Activated naive CD4-positive, alpha-beta T cell treated with anti-CD3 and anti-CD28 coated beads, Interleukin-2, amount 10 ng/mL, durations not matched to agents 7 days and 5 days (primary cell): ENCODE measurements at regions not wholly inside any gene's neighbourhood (a gene's known extent, or its start where the extent isn't known, plus 50 kb on each side); places are given as distances from the start of the nearest gene placed in this dataset.

ENCODE experiments used
- CTCF ChIA-PET: fragments of 350-600 bp; sonication (Branson Sonifier 250); formaldehyde crosslinking; loops from one replicate; lab custom pipeline; 2021; ENCODE audit warnings: antibody characterized with exemption; lab: Charles Lee
- DNase-seq: peaks from one replicate; pipeline ENCODE4 v3.0.0-alpha.2; 2020
- H3K27ac Mint-ChIP-seq: one replicate; pipeline ENCODE4 v1.8.0; 2021; ENCODE audit warnings: mild to moderate bottlenecking, moderate library complexity, mixed read lengths
- H3K27me3 Mint-ChIP-seq: one replicate; pipeline ENCODE4 v1.8.0; 2021; ENCODE audit warnings: mild to moderate bottlenecking, mixed read lengths
- H3K36me3 Mint-ChIP-seq: one replicate; pipeline ENCODE4 v1.8.0; 2021; ENCODE audit warnings: mixed read lengths
- H3K4me1 Mint-ChIP-seq: one replicate; pipeline ENCODE4 v1.8.0; 2021; ENCODE audit warnings: mixed read lengths
- H3K4me3 Mint-ChIP-seq: one replicate; pipeline ENCODE4 v1.8.0; 2021; ENCODE audit warnings: mild to moderate bottlenecking, moderate library complexity, mixed read lengths
- H3K9me3 Mint-ChIP-seq: one replicate; pipeline ENCODE4 v1.8.0; 2021; ENCODE audit warnings: mixed read lengths

GRCh38 chr5:74019923-74020322 lies 393.9 kb downstream of the ARHGEF28 start:
- H3K27ac Mint-ChIP-seq: no peak overlapping the region
- CTCF ChIA-PET: no interaction called here
- no peaks in the 10 kb centered on the region for H3K36me3 Mint-ChIP-seq
- peaks cover 15% of the 10 kb centered on the region for H3K27me3 Mint-ChIP-seq
- no peaks in the 10 kb centered on the region for H3K9me3 Mint-ChIP-seq
- H3K4me1 Mint-ChIP-seq: no peaks in the 10 kb centered on the region
- no peak overlapping the region for H3K4me3 Mint-ChIP-seq
- no peak for DNase-seq

- CTCF ChIA-PET: no interaction called here
- H3K27ac Mint-ChIP-seq: no peak overlapping the region
- no peaks in the 10 kb centered on the region for H3K9me3 Mint-ChIP-seq
- no peaks in the 10 kb centered on the region for H3K4me1 Mint-ChIP-seq
- H3K4me3 Mint-ChIP-seq: no peak overlapping the region
- DNase-seq: no peak
- no peaks in the 10 kb centered on the region for H3K36me3 Mint-ChIP-seq
- peaks cover 17% of the 10 kb centered on the region for H3K27me3 Mint-ChIP-seq
Measured at GRCh38 chr5:74017786-74018211, 391.8 kb downstream of the ARHGEF28 start.

DNA sequence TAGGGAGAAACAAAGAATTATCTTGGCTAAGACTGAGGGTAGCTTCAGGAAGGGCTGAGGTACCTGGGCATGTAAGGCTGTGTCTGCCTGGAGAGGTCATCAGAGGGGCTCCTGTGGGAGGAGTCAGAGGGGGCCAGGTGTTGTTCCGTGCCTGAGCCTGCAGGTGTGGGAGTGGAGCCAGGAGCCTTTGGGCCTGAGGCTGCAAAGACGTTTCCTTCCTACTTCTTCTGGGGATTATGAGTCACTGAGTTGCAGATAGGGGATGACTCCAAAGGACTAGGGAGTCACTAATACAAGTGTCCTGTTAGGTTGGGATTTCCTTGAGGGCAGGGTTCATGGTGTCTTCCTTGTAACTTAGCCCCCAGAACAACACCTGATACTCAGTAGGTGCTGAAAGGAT lies 391.1 kb downstream of the ARHGEF28 start:
- Mint-ChIP-seq H3K9me3 (no peaks in the 10 kb centered on the region), H3K27me3 (peaks cover 17% of the 10 kb centered on the region), H3K4me1 (no peaks in the 10 kb centered on the region), H3K27ac (no peak overlapping the region), H3K36me3 (no peaks in the 10 kb centered on the region), H3K4me3 (no peak overlapping the region)
- CTCF ChIA-PET: no interaction called here
- no peak for DNase-seq

GRCh38 chr5:74016373-74016772 lies 390.4 kb downstream of the ARHGEF28 start:
- Mint-ChIP-seq H3K4me1 (no peaks in the 10 kb centered on the region), H3K9me3 (no peaks in the 10 kb centered on the region), H3K27ac (no peak overlapping the region), H3K4me3 (no peak overlapping the region), H3K27me3 (peaks cover 17% of the 10 kb centered on the region), H3K36me3 (no peaks in the 10 kb centered on the region)
- CTCF ChIA-PET: no interaction called here
- DNase-seq: no peak

DNA sequence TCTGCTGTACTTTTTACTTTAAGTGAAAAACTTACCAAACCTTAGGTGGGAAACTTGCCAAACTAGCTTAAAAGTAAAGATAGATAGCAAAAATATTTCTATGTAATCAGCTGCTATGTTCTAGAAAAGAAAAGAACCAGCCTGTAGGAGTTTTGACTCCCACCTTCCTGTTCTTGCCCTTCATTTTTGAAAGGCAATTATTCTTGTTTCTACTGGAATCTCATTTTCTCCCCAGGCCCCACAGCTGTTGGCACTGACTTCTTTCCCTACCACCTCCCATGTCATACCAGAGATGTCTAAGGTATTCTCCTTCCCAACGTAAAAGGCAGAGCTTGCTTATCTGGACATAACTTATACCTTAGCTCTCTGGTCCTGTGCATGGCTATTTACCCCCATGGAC lies 389.7 kb downstream of the ARHGEF28 start:
- Mint-ChIP-seq H3K36me3 (no peaks in the 10 kb centered on the region), H3K4me3 (no peak overlapping the region), H3K27me3 (peaks cover 15% of the 10 kb centered on the region), H3K27ac (no peak overlapping the region), H3K4me1 (no peaks in the 10 kb centered on the region), H3K9me3 (no peaks in the 10 kb centered on the region)
- no peak for DNase-seq
- CTCF ChIA-PET: no interaction called here

DNA sequence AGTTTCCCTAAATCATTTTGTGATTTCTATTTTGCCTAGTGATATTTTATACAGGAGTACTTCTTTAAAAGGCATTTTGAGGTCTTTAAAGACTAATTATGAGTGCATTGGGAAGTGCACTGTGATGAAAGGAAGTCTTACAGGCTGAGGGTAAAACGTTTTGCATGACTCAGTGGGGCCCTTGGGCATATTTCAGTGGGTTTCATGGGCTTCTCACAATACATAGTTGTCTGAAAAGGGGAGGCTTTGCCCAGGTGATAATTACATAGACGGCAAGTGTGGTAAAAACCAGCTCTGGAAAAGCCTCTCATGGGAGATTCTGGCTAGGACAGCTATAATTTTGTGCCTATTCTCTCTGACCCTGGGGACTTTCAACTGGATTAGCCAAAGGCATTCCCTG lies 387.2 kb downstream of the ARHGEF28 start:
- Mint-ChIP-seq H3K4me3 (no peak overlapping the region), H3K4me1 (no peaks in the 10 kb centered on the region), H3K27me3 (peaks cover 7% of the 10 kb centered on the region), H3K36me3 (no peaks in the 10 kb centered on the region), H3K9me3 (no peaks in the 10 kb centered on the region), H3K27ac (no peak overlapping the region)
- CTCF ChIA-PET: no interaction called here
- no peak for DNase-seq

- H3K27me3 Mint-ChIP-seq: no peaks in the 10 kb centered on the region
- no peaks in the 10 kb centered on the region for H3K9me3 Mint-ChIP-seq
- H3K36me3 Mint-ChIP-seq: no peaks in the 10 kb centered on the region
- H3K4me1 Mint-ChIP-seq: no peaks in the 10 kb centered on the region
- CTCF ChIA-PET: no interaction called here
- no peak overlapping the region for H3K27ac Mint-ChIP-seq
- DNase-seq: no peak
- H3K4me3 Mint-ChIP-seq: no peak overlapping the region
Measured at GRCh38 chr5:74009502-74009901, 383.5 kb downstream of the ARHGEF28 start.

DNA sequence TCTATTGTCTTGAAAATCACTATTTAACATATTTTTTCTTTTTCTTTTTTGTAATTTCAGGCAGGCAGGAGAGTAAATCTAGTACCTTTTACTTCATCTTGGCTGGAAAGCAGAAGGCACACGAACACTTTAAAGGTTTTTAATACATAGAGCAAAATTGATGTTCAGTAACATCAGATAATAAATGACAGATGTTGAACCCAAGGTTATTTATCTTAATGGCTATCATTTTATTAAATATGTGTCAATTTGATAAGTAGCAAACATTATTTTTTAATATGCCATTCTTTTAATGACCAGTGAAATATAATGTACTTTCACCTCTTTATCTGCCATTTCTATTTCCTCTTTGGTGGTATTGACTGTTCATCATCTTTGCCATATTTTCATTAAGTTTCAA lies 381.2 kb downstream of the ARHGEF28 start:
- H3K4me3 Mint-ChIP-seq: no peak overlapping the region
- CTCF ChIA-PET: no interaction called here
- H3K9me3 Mint-ChIP-seq: no peaks in the 10 kb centered on the region
- H3K4me1 Mint-ChIP-seq: no peaks in the 10 kb centered on the region
- no peak for DNase-seq
- H3K36me3 Mint-ChIP-seq: no peaks in the 10 kb centered on the region
- H3K27ac Mint-ChIP-seq: no peak overlapping the region
- peaks cover 4% of the 10 kb centered on the region for H3K27me3 Mint-ChIP-seq

- no peak overlapping the region for H3K27ac Mint-ChIP-seq
- H3K4me3 Mint-ChIP-seq: no peak overlapping the region
- CTCF ChIA-PET: no interaction called here
- no peaks in the 10 kb centered on the region for H3K36me3 Mint-ChIP-seq
- H3K4me1 Mint-ChIP-seq: no peaks in the 10 kb centered on the region
- DNase-seq: no peak
- no peaks in the 10 kb centered on the region for H3K9me3 Mint-ChIP-seq
- H3K27me3 Mint-ChIP-seq: peaks cover 14% of the 10 kb centered on the region
Measured at GRCh38 chr5:73999297-73999696, 373.3 kb downstream of the ARHGEF28 start.

- H3K36me3 Mint-ChIP-seq: no peaks in the 10 kb centered on the region
- peaks cover 14% of the 10 kb centered on the region for H3K27me3 Mint-ChIP-seq
- no peak overlapping the region for H3K4me3 Mint-ChIP-seq
- CTCF ChIA-PET: no interaction called here
- H3K4me1 Mint-ChIP-seq: no peaks in the 10 kb centered on the region
- no peaks in the 10 kb centered on the region for H3K9me3 Mint-ChIP-seq
- DNase-seq: no peak
- no peak overlapping the region for H3K27ac Mint-ChIP-seq
Measured at GRCh38 chr5:73998489-73998888, 372.5 kb downstream of the ARHGEF28 start.

DNA sequence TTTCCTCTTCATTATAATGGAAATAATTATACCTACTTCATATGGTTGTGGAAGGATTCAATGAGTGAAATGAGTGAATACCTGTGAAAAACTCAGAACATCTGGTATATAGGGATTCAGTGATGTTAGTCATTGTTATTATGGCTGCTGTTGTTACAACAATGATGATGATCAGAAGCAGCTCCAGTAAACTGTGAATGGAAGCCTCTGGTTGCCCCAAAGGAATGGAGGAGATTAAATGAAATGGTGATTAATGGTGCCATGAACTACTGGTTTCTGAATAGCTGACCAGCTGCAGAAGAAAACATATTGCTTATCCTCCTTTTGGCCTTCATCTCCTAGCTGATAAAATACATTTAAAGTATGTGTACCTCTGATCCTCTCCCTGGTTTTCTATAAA lies 372.0 kb downstream of the ARHGEF28 start:
- CTCF ChIA-PET: no interaction called here

DNA sequence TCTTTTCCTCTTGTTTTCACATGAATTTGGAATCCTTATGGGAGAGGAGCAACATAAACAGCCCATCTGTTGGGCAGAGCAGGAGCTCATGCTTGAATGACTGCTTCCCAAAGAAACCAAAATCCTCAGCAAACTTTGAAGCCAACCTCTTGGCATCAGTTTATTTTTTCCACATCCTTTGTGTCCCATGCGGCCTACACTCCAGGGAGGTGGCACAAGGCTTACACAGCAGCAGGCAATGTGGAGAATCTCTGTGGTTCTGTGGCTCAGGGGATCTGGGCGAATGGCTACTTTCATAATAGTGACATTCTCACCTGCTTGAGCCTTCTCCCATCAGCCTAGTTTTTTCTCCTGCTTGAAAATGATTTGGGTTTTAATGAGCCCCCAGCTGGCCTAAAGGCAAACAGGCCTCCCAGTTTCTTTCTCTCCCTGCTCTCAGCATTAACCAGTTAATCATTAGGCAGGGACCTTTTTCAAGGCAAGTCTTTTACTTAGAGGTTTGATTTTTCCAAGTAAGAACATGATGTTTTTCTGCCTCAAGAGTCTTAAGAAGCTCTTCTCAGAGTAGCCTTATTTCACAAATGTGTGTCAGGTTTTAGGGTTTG lies 370.3 kb downstream of the ARHGEF28 start:
- DNase-seq: no peak
- Mint-ChIP-seq H3K36me3 (no peaks in the 10 kb centered on the region), H3K4me1 (no peaks in the 10 kb centered on the region), H3K9me3 (no peaks in the 10 kb centered on the region), H3K27ac (no peak overlapping the region), H3K4me3 (no peak overlapping the region), H3K27me3 (peaks cover 5% of the 10 kb centered on the region)
- CTCF ChIA-PET: no interaction called here

More for the DNA sequence above, 372.0 kb downstream of the ARHGEF28 start:
- Mint-ChIP-seq H3K36me3 (no peaks in the 10 kb centered on the region), H3K4me3 (no peak overlapping the region), H3K9me3 (no peaks in the 10 kb centered on the region), H3K4me1 (no peaks in the 10 kb centered on the region), H3K27ac (no peak overlapping the region), H3K27me3 (peaks cover 14% of the 10 kb centered on the region)
- DNase-seq: no peak

DNA sequence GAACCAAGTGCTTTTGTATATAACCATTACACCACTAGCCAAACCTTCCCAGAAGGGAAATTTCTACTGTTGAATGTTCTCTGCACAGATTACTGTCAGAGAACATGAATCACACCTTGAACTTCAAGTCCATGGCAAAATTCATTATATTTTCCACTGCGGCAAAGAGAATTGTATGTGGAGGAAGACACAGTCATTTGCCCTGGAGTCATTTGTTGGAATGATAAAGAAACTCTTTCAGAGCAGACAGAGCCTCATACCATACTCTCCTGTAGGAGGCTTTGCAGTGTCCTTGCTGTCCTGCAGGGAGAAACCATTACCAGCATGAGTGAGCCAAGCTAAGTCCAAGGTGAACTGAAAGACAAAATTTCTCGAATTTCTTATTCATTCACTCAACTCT lies 369.0 kb downstream of the ARHGEF28 start:
- CTCF ChIA-PET: no interaction called here
- DNase-seq: no peak
- H3K4me1 Mint-ChIP-seq: no peaks in the 10 kb centered on the region
- no peaks in the 10 kb centered on the region for H3K9me3 Mint-ChIP-seq
- H3K4me3 Mint-ChIP-seq: no peak overlapping the region
- no peak overlapping the region for H3K27ac Mint-ChIP-seq
- no peaks in the 10 kb centered on the region for H3K36me3 Mint-ChIP-seq
- no peaks in the 10 kb centered on the region for H3K27me3 Mint-ChIP-seq
